ENCODE measurements at regions not wholly inside any gene's neighbourhood (a gene's known extent, or its start where the extent isn't known, plus 50 kb on each side); places are given as distances from the start of the nearest gene placed in this dataset.

DNA sequence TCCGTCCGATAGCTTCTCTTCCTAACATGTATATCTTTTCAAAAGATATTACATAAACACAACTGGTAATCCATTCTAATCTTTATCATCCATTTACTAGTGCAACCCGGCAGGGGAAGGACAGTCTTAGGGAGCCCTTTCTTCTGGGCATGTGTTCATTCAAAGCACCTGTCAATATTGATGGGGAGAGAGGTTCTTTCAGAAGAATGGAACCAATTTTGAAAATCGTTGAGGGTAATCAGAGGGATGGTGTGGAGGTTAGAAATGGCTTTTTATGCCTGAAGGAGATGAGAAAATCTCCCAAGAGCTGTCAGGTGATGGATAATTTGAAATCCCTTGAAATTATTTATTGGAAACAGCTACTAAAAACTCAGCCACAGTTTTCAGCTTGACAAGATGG, 561.9 kb upstream of the DCC start:
- TF ChIP-seq, protein P1, sequence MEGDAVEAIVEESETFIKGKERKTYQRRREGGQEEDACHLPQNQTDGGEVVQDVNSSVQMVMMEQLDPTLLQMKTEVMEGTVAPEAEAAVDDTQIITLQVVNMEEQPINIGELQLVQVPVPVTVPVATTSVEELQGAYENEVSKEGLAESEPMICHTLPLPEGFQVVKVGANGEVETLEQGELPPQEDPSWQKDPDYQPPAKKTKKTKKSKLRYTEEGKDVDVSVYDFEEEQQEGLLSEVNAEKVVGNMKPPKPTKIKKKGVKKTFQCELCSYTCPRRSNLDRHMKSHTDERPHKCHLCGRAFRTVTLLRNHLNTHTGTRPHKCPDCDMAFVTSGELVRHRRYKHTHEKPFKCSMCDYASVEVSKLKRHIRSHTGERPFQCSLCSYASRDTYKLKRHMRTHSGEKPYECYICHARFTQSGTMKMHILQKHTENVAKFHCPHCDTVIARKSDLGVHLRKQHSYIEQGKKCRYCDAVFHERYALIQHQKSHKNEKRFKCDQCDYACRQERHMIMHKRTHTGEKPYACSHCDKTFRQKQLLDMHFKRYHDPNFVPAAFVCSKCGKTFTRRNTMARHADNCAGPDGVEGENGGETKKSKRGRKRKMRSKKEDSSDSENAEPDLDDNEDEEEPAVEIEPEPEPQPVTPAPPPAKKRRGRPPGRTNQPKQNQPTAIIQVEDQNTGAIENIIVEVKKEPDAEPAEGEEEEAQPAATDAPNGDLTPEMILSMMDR (IDR thresholded peaks at IDR 0.05) = no peak
- TF ChIP-seq POLR2A (IDR thresholded peaks at IDR 0.05) (no peak), EP300 (IDR thresholded peaks at IDR 0.05) (no peak)
